Astrocyte (in vitro differentiated cells and primary cell): ENCODE measurements at regions not wholly inside any gene's neighbourhood (a gene's known extent, or its start where the extent isn't known, plus 50 kb on each side); places are given as distances from the start of the nearest gene placed in this dataset.
"Not testable (repeated sequence)": the region's sequence is repeated elsewhere in the genome, so short reads cannot be mapped to it uniquely, and the experiment has no call there.

Experiments used
- CTCF ChIP-seq: IDR thresholded peaks from 2 replicates; pipeline ENCODE4 v1.5.1; 2011; ENCODE audit warnings: low read depth, mild to moderate bottlenecking, inconsistent platforms, low read length, moderate library complexity; ENCODE audit not compliant: insufficient read depth
- EZH2 ChIP-seq: IDR thresholded peaks from 2 replicates; pipeline ENCODE4 v1.6.1; 2012; ENCODE audit warnings: mild to moderate bottlenecking, low read length, inconsistent platforms; ENCODE audit not compliant: insufficient read depth

GRCh38 chr5:174563040-174563439 is 161.3 kb upstream of the MSX2 start:
- not testable (repeated sequence) for TF ChIP-seq CTCF, EZH2
